GM23338 (cell line): ENCODE measurements at regions not wholly inside any gene's neighbourhood (a gene's known extent, or its start where the extent isn't known, plus 50 kb on each side); places are given as distances from the start of the nearest gene placed in this dataset.

Experiments
- CREB1 ChIP-seq: fragments of 250-450 bp; sonication (Bioruptor Pico); IDR thresholded peaks from 2 replicates; pipeline ENCODE4 v1.5.0; 2020; ENCODE audit warnings: low read depth, mild to moderate bottlenecking, moderate library complexity
- CTCF ChIP-seq, 2 experiments: fragments of 200-600 bp in 1 of 2; sonication (generic) in 1 of 2; conservative IDR thresholded peaks; 2 replicates each; pipeline versions ENCODE4 v1.5.1 to v1.6.1; 2016 to 2017; ENCODE audit warnings: antibody characterized with exemption in 2 of 2, low read depth in 2 of 2, mild to moderate bottlenecking in 2 of 2, moderate library complexity in 1 of 2
- ETS1 ChIP-seq: IDR thresholded peaks from 2 replicates; pipeline ENCODE4 v1.6.1; 2016; ENCODE audit warnings: antibody characterized with exemption
- EZH2 ChIP-seq: fragments of 200-600 bp; sonication (generic); IDR thresholded peaks from one replicate; pipeline ENCODE4 v1.8.0; 2017; ENCODE audit warnings: antibody characterized with exemption, mild to moderate bottlenecking, low read depth; ENCODE audit not compliant: unreplicated experiment
- EZH2phosphoT487 ChIP-seq: fragments of 200-600 bp; sonication (generic); IDR thresholded peaks from one replicate; pipeline ENCODE4 v1.8.1; 2018; ENCODE audit warnings: antibody characterized with exemption; ENCODE audit not compliant: unreplicated experiment
- JUNB ChIP-seq: IDR thresholded peaks from one replicate; pipeline ENCODE4 v1.6.1; 2016; ENCODE audit warnings: antibody characterized with exemption; ENCODE audit not compliant: unreplicated experiment
- NANOG ChIP-seq: IDR thresholded peaks from 2 replicates; pipeline ENCODE4 v1.6.1; 2016; ENCODE audit warnings: antibody characterized with exemption, borderline replicate concordance
- POLR2AphosphoS5 ChIP-seq: IDR thresholded peaks from 2 replicates; pipeline ENCODE4 v1.6.1; 2016; ENCODE audit warnings: antibody characterized with exemption, low read depth
- STAT1 ChIP-seq: IDR thresholded peaks from one replicate; pipeline ENCODE4 v1.6.1; 2016; ENCODE audit warnings: antibody characterized with exemption; ENCODE audit not compliant: unreplicated experiment
- ZNF331 ChIP-seq: fragments of 250-450 bp; sonication (Bioruptor Pico); IDR thresholded peaks from 2 replicates; pipeline ENCODE4 v1.5.0; 2020; ENCODE audit warnings: low read depth, mild to moderate bottlenecking, moderate library complexity
- ZNF462 ChIP-seq: fragments of 250-450 bp; sonication (Bioruptor Pico); IDR thresholded peaks from 2 replicates; pipeline ENCODE4 v1.5.0; 2020; ENCODE audit warnings: mild to moderate bottlenecking, moderate library complexity
- TF ChIP-seq, protein P1 (sequence below): IDR thresholded peaks from one replicate; pipeline ENCODE4 v1.6.1; 2018; ENCODE audit warnings: antibody characterized with exemption; ENCODE audit not compliant: unreplicated experiment

- TF ChIP-seq JUNB, result no peak
- TF ChIP-seq EZH2, result no peak
- no peak for TF ChIP-seq CTCF (conservative IDR thresholded peaks at IDR 0.05; ENCODE audit: low read depth in 2 of 2)
- no peak for TF ChIP-seq EZH2phosphoT487
- TF ChIP-seq, protein P1, sequence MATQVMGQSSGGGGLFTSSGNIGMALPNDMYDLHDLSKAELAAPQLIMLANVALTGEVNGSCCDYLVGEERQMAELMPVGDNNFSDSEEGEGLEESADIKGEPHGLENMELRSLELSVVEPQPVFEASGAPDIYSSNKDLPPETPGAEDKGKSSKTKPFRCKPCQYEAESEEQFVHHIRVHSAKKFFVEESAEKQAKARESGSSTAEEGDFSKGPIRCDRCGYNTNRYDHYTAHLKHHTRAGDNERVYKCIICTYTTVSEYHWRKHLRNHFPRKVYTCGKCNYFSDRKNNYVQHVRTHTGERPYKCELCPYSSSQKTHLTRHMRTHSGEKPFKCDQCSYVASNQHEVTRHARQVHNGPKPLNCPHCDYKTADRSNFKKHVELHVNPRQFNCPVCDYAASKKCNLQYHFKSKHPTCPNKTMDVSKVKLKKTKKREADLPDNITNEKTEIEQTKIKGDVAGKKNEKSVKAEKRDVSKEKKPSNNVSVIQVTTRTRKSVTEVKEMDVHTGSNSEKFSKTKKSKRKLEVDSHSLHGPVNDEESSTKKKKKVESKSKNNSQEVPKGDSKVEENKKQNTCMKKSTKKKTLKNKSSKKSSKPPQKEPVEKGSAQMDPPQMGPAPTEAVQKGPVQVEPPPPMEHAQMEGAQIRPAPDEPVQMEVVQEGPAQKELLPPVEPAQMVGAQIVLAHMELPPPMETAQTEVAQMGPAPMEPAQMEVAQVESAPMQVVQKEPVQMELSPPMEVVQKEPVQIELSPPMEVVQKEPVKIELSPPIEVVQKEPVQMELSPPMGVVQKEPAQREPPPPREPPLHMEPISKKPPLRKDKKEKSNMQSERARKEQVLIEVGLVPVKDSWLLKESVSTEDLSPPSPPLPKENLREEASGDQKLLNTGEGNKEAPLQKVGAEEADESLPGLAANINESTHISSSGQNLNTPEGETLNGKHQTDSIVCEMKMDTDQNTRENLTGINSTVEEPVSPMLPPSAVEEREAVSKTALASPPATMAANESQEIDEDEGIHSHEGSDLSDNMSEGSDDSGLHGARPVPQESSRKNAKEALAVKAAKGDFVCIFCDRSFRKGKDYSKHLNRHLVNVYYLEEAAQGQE, result no peak
- TF ChIP-seq POLR2AphosphoS5, result no peak
- TF ChIP-seq ETS1, result no peak
- TF ChIP-seq STAT1, result no peak
- no peak for TF ChIP-seq NANOG
- no peak for TF ChIP-seq ZNF331 (CRISPR knock-in tag)
- TF ChIP-seq ZNF462 (CRISPR knock-in tag), result no peak
- no peak for TF ChIP-seq CREB1 (CRISPR knock-in tag)
These were observed 581.3 kb downstream of the BCOR start for GRCh38 chrX:39516427-39516841.
